ENCODE measurements at regions not wholly inside any gene's neighbourhood (a gene's known extent, or its start where the extent isn't known, plus 50 kb on each side); places are given as distances from the start of the nearest gene placed in this dataset.
"Not testable (repeated sequence)": the region's sequence is repeated elsewhere in the genome, so short reads cannot be mapped to it uniquely, and the experiment has no call there.

DNA sequence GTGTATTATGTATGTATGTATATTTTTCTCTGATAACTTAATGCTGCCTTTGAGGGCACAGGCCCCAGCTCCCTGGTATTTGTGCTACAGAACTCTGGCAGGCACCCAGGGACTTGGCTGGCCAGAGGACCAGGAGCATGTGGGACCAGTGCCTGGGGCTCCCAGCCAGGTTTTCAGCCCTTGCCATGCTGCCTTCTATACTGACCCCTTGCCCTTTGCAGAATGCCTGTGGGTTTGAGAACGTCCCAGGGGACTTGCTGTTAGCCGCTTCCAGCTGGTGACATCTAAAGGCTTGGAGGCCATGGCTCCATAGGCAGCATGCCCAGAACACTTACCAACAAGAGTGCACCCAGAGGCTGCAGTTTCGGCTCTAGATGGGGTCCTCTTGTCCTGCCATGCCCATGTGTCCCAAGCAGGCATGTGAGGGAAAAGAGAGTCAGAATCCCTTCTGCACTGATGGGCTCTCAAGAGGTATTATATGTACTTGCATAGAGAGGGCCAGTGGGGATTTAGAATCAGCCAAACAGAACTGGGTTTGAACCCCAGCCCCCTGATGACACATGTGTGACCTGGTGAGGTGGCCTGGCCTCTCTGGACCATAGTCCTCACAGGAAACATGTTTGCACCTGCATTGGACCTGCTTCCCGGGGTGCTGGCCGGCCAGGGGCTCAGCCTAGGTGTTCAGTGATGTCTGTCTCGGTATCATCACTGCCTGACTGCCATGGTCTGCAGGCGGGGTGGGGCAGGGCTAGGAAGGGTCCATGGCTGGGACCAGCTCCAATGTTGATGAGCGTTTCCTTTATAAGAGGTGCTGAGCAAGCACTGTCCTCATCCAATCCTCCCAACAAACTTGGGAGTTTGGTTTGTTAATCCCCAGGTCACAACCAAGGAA is 119.2 kb upstream of the FHL2 start:
- Histone ChIP-seq H3K4me1 (ENCODE audit: control insufficient read depth in 1 of 2, insufficient read depth in 2 of 2, low read length in 2 of 2) (peaks cover 7 to 22% of the 10 kb centered on the region in 2 donors), H3K27ac (ENCODE audit: low read length) (no peak overlapping the region), H3K27me3 (ENCODE audit: low read depth, low read length) (no peaks in the 10 kb centered on the region), H3K36me3 (ENCODE audit: control insufficient read depth in 1 of 2, insufficient read depth in 2 of 2, low read length in 2 of 2) (no peaks in the 10 kb centered on the region), H3K4me3 (ENCODE audit: low read depth in 1 of 2, low read length in 2 of 2) (no peak overlapping the region), H3K9me3 (ENCODE audit: control insufficient read depth in 1 of 2, low read length in 2 of 2) (no peaks in the 10 kb centered on the region)

DNA sequence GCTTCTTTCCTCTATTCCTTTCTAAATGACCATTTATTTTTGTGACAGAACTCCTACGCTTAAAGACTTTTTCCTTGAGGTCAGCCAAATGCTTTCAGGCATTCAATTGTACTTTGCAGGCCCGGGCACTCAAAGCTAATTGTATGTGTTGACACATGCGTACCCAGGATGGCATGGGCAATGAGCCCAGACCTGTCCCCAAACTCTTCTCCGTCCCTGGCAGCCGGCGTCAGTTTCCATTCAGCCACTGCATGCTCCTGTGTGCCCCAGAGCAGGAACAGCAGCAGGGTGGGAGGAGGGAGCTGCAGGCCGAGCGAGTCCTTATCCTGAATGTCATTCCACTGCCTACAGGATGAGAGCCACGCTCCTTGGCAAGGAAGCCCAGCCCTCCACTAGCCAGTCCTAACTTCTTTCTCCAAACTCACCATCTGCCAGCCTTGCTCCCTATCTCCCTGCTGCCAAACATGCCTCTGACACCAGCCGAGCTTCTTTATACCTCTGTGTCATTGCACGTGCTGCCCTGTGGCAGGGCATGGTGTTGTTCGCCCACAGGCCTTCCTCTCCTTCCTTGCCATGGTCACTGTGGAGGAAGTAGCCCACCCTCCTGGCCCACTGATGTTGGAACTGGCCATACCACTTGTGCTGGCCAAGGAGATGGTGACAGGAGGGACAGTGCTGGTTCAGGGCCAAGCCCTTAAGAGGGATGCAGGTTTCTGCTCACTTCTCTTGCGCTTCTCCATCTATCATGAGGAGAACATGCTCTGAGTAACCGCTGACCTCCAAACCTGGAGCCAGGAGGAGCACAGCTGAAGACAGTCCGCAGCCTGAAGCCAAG is 116.9 kb upstream of the FHL2 start:
- no peaks in the 10 kb centered on the region for H3K36me3 ChIP-seq (ENCODE audit: control insufficient read depth in 1 of 2, insufficient read depth in 2 of 2, low read length in 2 of 2)
- H3K27ac ChIP-seq (ENCODE audit: low read length), result no peak overlapping the region
- peaks cover 7 to 22% of the 10 kb centered on the region in 2 donors for H3K4me1 ChIP-seq (ENCODE audit: control insufficient read depth in 1 of 2, insufficient read depth in 2 of 2, low read length in 2 of 2)
- H3K27me3 ChIP-seq (ENCODE audit: low read depth, low read length), result no peaks in the 10 kb centered on the region
- H3K4me3 ChIP-seq (ENCODE audit: low read depth in 1 of 2, low read length in 2 of 2), result no peak overlapping the region
- H3K9me3 ChIP-seq (ENCODE audit: control insufficient read depth in 1 of 2, low read length in 2 of 2), result no peaks in the 10 kb centered on the region

DNA sequence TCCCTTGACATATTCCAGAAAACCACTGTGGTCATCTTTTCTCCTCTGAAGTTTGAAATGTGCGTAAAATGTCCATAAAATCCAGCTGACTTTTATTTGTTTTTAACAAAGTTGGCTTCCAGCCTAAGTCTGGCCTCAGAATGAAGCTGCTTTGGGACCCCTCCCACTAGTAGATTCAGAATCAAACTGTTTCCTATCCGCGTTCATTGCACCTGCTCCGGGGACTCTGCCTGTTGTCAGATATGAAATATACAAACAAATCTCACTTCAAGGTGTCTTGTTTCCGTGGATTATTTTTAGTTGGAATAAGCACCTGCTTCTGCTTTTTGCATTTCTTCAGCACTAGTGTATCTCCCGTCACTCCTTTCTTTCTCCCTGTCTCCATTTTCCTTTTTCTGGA is 115.7 kb upstream of the FHL2 start:
- no peaks in the 10 kb centered on the region for H3K27me3 ChIP-seq (ENCODE audit: low read depth, low read length)
- no peak overlapping the region for H3K4me3 ChIP-seq (ENCODE audit: low read depth in 1 of 2, low read length in 2 of 2)
- H3K36me3 ChIP-seq (ENCODE audit: control insufficient read depth in 1 of 2, insufficient read depth in 2 of 2, low read length in 2 of 2), result no peaks in the 10 kb centered on the region
- peaks cover 7 to 22% of the 10 kb centered on the region in 2 donors for H3K4me1 ChIP-seq (ENCODE audit: control insufficient read depth in 1 of 2, insufficient read depth in 2 of 2, low read length in 2 of 2)
- H3K9me3 ChIP-seq (ENCODE audit: control insufficient read depth in 1 of 2, low read length in 2 of 2), result no peaks in the 10 kb centered on the region
- no peak overlapping the region for H3K27ac ChIP-seq (ENCODE audit: low read length)

DNA sequence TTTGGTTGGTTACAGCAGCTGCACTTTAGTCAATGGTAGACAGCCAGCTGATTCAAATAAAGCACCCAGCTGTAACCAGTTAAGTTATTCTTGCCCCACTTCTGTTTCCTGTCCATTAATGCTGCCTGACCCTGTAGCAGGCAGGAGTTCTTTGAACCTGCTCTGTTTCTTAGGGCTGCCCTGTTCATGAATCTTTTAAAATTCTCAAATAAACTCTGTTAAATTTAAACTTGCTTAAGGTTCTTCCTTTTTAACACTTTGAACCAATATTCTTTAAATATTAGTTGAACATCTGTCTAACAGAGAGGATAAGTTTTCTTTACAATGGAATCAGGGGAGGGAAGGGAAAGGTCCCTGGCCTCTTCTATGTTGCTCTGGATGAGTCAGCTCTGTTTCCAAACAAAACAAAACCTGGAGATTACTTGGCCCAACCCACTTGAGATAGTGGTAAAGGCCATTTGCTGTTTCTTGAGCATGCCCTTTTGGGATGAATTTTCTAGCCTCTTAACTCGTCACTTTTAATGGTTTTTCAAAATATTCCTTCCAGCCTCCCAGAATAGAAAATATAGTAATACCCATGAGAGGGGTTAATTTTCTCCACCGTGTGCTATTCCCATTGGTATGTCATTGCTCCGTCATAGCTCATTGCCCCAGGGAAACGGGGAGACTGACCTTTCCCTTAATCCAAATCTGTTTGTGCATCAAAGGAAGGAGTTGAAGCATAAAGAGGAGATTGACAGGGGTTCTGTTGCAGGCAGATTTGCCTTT is 112.1 kb upstream of the FHL2 start:
- H3K27ac ChIP-seq (ENCODE audit: low read length), result no peak overlapping the region
- H3K4me1 ChIP-seq (ENCODE audit: control insufficient read depth in 1 of 2, insufficient read depth in 2 of 2, low read length in 2 of 2), result peaks cover 0 to 6% of the 10 kb centered on the region in 2 donors

DNA sequence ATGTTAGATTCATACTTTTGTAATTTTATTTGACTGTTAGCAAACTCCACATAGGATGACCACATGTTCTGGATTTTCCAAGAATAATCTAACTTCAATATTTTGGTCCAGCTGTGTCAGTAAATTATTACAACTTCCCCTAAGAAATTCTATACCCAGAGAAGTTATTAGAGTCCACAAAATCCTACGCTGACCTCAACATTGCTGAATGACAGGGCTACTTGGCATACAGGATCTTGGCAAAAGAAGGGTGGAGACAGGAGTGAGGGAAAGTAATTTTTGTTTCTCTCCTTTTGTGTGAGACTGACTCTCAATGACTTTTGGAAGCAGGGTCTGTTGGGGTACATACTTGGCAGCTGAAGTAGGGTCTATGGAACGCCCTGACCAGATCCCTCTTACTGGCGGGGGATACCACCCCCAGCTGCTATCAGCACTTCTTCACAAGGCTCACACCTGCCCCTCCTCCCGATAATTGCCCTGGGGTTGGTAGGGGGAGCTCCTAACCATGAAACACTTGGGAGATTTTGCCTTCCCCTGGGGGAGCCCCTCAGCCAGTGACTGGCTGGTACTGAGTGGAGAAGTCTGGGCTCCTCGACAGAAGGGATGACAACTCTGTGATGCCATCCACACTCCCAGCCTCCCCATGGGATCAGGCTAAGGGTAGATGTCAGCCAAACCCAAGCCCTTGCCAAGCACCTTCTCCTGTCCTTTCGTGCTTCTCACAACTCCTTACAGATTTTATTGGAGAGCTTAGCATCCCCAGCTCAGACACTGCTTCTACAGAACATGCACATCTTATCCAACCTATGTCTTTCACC is 110.6 kb upstream of the FHL2 start:
- Histone ChIP-seq H3K36me3 (ENCODE audit: control insufficient read depth in 1 of 2, insufficient read depth in 2 of 2, low read length in 2 of 2) (no peaks in the 10 kb centered on the region), H3K27me3 (ENCODE audit: low read depth, low read length) (no peaks in the 10 kb centered on the region), H3K4me1 (ENCODE audit: control insufficient read depth in 1 of 2, insufficient read depth in 2 of 2, low read length in 2 of 2) (no peaks in the 10 kb centered on the region), H3K27ac (ENCODE audit: low read length) (no peak overlapping the region), H3K9me3 (ENCODE audit: control insufficient read depth in 1 of 2, low read length in 2 of 2) (no peaks in the 10 kb centered on the region), H3K4me3 (ENCODE audit: low read depth in 1 of 2, low read length in 2 of 2) (no peak overlapping the region)

More for the DNA sequence above, 112.1 kb upstream of the FHL2 start:
- Histone ChIP-seq H3K9me3 (ENCODE audit: control insufficient read depth in 1 of 2, low read length in 2 of 2) (no peaks in the 10 kb centered on the region), H3K4me3 (ENCODE audit: low read depth in 1 of 2, low read length in 2 of 2) (no peak overlapping the region), H3K36me3 (ENCODE audit: control insufficient read depth in 1 of 2, insufficient read depth in 2 of 2, low read length in 2 of 2) (no peaks in the 10 kb centered on the region), H3K27me3 (ENCODE audit: low read depth, low read length) (no peaks in the 10 kb centered on the region)

DNA sequence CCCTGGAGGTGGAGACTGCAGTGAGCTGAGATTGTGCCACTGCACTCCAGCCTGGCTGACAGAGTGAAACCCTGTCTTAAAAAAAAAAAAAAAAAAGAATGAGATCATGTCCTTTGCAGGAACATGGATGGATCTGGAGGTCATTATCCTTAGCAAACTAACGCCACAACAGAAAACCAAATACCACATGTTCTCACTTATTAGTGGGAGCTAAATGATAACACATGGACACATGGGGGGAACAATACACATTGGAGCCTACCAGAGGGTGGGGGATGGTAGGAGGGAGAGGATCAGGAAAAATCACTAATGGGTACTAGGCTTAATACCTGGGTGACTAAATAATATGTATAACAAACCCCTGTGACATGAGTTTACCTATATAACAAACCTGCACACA is 108.0 kb upstream of the FHL2 start:
- H3K4me3 ChIP-seq (ENCODE audit: low read depth in 1 of 2, low read length in 2 of 2); H3K27ac ChIP-seq (ENCODE audit: low read length); H3K36me3 ChIP-seq (ENCODE audit: control insufficient read depth in 1 of 2, insufficient read depth in 2 of 2, low read length in 2 of 2); H3K9me3 ChIP-seq (ENCODE audit: control insufficient read depth in 1 of 2, low read length in 2 of 2); H3K27me3 ChIP-seq (ENCODE audit: low read depth, low read length); H3K4me1 ChIP-seq (ENCODE audit: control insufficient read depth in 1 of 2, insufficient read depth in 2 of 2, low read length in 2 of 2): not testable (repeated sequence)

DNA sequence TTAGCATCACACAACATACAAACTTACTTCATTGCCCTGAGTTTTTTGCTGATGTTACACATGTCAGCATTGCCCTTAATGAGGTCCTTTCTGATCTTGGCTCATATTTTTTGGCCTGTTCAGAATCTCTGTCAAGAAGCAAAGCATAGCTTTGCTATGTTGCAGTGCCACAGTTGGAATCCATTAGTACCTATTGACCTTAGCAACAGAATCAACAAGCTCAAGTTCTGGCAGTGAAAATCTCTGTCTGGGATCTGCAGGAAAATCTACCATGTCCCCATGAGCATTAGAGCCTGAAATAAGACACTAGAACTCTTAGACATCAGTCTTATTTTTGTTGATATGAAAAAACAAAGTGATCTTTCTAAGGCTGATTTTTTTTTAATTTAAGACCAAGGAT is 105.6 kb upstream of the FHL2 start:
- no peak overlapping the region for H3K27ac ChIP-seq (ENCODE audit: low read length)
- H3K4me3 ChIP-seq (ENCODE audit: low read depth in 1 of 2, low read length in 2 of 2), result no peak overlapping the region
- H3K36me3 ChIP-seq (ENCODE audit: control insufficient read depth in 1 of 2, insufficient read depth in 2 of 2, low read length in 2 of 2), result no peaks in the 10 kb centered on the region
- H3K9me3 ChIP-seq (ENCODE audit: control insufficient read depth in 1 of 2, low read length in 2 of 2), result no peaks in the 10 kb centered on the region
- no peaks in the 10 kb centered on the region for H3K27me3 ChIP-seq (ENCODE audit: low read depth, low read length)
- no peaks in the 10 kb centered on the region for H3K4me1 ChIP-seq (ENCODE audit: control insufficient read depth in 1 of 2, insufficient read depth in 2 of 2, low read length in 2 of 2)

DNA sequence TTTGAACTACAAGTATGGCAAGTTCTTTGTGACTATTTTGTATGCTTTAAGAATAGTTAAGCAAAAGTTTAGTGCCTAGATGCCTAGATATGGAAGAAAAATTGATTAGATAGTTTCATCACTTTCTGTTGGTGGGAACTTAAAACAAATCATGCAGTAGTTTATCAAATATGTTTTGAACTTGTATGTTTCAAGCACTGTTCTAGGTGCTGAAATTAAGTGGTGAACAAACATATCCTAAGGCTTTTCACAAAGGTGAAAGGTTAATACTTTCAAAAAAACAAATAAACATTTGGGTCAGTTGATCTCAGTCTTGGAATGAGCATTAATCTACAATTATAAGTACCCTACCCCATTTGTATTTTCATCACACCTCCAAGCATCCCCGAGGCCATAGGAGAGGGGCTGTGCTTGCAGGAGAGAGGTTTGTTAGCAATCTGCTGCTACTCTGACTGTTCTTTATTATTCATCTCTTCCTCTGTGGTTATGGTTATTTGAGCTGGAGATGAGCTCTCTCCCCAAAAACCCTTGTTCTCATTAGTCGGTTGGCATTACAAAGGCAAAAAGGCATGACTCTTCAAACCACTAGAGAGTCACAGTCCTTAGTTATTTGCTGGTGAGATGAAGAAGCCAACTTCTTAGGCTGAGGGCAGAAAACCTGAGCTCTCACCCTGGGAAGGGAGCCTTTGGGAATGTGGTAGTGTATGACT is 103.9 kb upstream of the FHL2 start:
- no peaks in the 10 kb centered on the region for H3K4me1 ChIP-seq (ENCODE audit: control insufficient read depth in 1 of 2, insufficient read depth in 2 of 2, low read length in 2 of 2)
- H3K27me3 ChIP-seq (ENCODE audit: low read depth, low read length), result no peaks in the 10 kb centered on the region
- no peak overlapping the region for H3K27ac ChIP-seq (ENCODE audit: low read length)
- H3K4me3 ChIP-seq (ENCODE audit: low read depth in 1 of 2, low read length in 2 of 2), result no peak overlapping the region
- H3K9me3 ChIP-seq (ENCODE audit: control insufficient read depth in 1 of 2, low read length in 2 of 2), result no peaks in the 10 kb centered on the region
- H3K36me3 ChIP-seq (ENCODE audit: control insufficient read depth in 1 of 2, insufficient read depth in 2 of 2, low read length in 2 of 2), result no peaks in the 10 kb centered on the region

DNA sequence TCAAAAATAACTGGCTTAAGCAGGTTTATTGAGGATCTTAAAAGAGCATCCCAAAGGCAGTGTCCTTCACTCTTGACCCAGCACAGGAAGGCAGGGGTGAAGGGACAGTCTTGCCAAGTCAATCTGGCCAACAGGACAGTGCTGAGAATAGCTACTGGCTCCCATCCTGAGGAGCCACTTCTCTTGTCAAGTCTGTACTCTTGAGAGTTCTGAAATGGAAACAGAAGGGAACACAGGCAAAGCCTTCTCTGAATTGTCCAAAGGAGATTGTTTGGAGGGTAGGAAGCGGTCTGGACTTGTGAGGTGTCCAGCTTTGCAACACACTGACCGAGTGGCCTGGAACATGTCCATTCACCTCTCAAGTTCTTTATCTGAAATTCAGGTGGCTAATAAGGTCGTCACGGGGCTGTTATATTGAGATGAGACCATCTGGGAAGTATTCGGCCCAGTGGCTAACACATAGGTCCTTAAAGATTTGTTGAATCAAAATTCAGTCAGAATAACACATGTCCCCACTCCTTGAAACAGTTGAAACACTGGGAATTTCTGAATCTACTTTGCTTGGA is 99.5 kb upstream of the FHL2 start:
- no peak overlapping the region for H3K27ac ChIP-seq (ENCODE audit: low read length)

DNA sequence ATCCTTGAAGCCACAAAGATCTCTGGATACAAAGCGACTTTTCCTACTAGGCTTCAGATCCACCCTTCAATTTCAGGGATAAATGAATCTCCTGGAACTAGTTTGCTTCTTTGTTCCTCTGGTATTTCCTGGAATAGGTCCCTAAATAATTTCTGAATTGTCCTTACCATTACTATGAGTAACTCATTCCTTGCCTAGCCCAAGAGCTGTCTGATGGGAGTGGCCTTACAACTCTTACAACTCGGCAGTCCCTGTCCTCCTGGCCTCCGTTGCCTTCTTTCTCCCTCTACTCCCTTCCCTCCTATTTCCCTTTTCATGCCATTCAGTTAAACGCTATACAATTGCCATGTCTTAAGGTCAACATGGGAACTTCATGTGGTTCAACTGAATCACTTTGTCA is 98.2 kb upstream of the FHL2 start:
- H3K4me3 ChIP-seq (ENCODE audit: low read depth in 1 of 2, low read length in 2 of 2), result no peak overlapping the region
- H3K27me3 ChIP-seq (ENCODE audit: low read depth, low read length), result no peaks in the 10 kb centered on the region
- no peak overlapping the region for H3K27ac ChIP-seq (ENCODE audit: low read length)
- peaks cover 5 to 9% of the 10 kb centered on the region in 2 donors for H3K9me3 ChIP-seq (ENCODE audit: control insufficient read depth in 1 of 2, low read length in 2 of 2)
- H3K36me3 ChIP-seq (ENCODE audit: control insufficient read depth in 1 of 2, insufficient read depth in 2 of 2, low read length in 2 of 2), result no peaks in the 10 kb centered on the region
- no peaks in the 10 kb centered on the region for H3K4me1 ChIP-seq (ENCODE audit: control insufficient read depth in 1 of 2, insufficient read depth in 2 of 2, low read length in 2 of 2)

More for the DNA sequence above, 99.5 kb upstream of the FHL2 start:
- Histone ChIP-seq H3K4me3 (ENCODE audit: low read depth in 1 of 2, low read length in 2 of 2) (no peak overlapping the region), H3K36me3 (ENCODE audit: control insufficient read depth in 1 of 2, insufficient read depth in 2 of 2, low read length in 2 of 2) (no peaks in the 10 kb centered on the region), H3K9me3 (ENCODE audit: control insufficient read depth in 1 of 2, low read length in 2 of 2) (no peaks in the 10 kb centered on the region), H3K27me3 (ENCODE audit: low read depth, low read length) (no peaks in the 10 kb centered on the region), H3K4me1 (ENCODE audit: control insufficient read depth in 1 of 2, insufficient read depth in 2 of 2, low read length in 2 of 2) (no peaks in the 10 kb centered on the region)
